ENCODE measurements at regions not wholly inside any gene's neighbourhood (a gene's known extent, or its start where the extent isn't known, plus 50 kb on each side); places are given as distances from the start of the nearest gene placed in this dataset.
"Not testable (repeated sequence)": the region's sequence is repeated elsewhere in the genome, so short reads cannot be mapped to it uniquely, and the experiment has no call there.

DNA sequence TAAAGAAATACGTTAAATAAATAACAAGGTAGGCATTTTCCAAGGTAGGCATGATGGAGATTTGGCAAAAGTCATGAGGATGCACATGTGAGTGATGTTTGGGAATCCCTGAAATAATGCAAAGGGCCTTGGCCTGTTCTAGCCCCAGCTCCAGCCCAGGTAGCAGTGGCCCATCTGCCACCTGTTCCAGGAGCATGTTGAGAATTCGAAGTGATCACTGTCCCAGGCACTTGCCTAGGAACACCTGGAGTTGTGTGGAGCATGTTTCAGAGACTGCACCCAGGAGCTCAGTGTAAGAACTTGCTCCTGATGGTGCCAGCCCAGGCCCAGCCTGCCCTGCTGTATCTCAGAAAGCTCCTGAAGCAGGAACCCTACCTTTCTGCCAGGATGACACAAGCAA lies 201.4 kb downstream of the NPIPB11 start:
- H3K27ac ChIP-seq; H3K27me3 ChIP-seq; H3K9me3 ChIP-seq; DNase-seq; H3K4me1 ChIP-seq; H3K36me3 ChIP-seq (ENCODE audit: low read depth, missing control alignments); intact Hi-C loops (cut with DNase I; ENCODE audit: low total_unique reads); H3K4me3 ChIP-seq: not testable (repeated sequence)
- WGBS, 2 donors = 95 to 98% methylated on average over 2 of the region's 2 CpGs

- Histone ChIP-seq H3K27me3 (no peaks in the 10 kb centered on the region), H3K4me1 (peaks cover 10% of the 10 kb centered on the region), H3K36me3 (ENCODE audit: low read depth, missing control alignments) (no peaks in the 10 kb centered on the region), H3K27ac (no peak overlapping the region), H3K4me3 (no peak overlapping the region), H3K9me3 (no peaks in the 10 kb centered on the region)
- intact Hi-C loops (cut with DNase I; ENCODE audit: low total_unique reads) = no loop called here
- TF ChIP-seq CTCF (IDR thresholded peaks at IDR 0.05) (no peak), POLR2A (IDR thresholded peaks at IDR 0.05) (no peak)
- 87 to 88% methylated on average over 6 of the region's 6 CpGs for WGBS, 2 donors
- DNase-seq = no peak
These were observed 201.7 kb downstream of the NPIPB11 start for GRCh38 chr16:29204806-29205135.

DNA sequence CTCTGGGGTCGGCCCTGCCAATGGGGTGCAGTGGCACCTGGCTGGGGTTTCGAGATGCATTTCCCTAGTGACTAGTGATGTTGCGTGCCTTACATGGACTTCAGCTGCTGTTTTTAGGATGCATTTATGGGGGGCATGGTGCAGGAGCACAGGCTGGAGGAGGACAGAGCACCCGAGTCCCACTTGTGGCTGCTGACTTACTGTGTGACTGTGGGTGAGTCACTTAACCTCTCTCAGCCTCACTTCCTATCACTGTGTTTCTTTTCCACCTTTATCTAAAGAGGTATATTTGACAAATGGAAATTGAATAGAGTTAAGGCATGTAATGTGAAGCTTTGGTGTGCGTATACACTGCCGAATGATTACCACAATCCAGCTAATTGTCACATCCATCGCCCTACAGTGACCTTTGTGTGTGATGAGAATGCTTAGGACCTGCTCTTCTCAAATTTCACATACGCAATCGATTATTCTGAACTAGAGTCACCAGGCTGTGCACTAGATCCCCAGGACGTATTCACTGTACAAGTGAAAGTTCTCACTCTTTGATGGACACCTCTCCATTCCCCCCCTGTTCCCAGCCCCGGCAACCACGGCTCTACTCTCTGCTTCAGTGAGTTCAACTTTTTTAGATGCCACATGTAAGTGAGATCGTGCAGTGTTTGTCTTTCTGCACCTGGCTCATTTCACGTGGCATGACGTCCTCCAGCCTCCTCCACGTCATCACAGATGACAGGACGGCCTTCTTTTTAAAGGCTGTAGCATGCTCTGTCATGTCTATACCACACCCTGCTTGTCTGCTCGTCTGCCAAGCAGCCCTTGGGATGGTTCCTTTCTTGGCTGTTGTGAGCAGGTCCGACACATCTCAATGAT lies 202.3 kb downstream of the NPIPB11 start:
- intact Hi-C loops (cut with DNase I; ENCODE audit: low total_unique reads); DNase-seq; H3K27me3 ChIP-seq; H3K9me3 ChIP-seq; H3K4me3 ChIP-seq; H3K36me3 ChIP-seq (ENCODE audit: low read depth, missing control alignments); H3K27ac ChIP-seq: not testable (repeated sequence)
- H3K4me1 ChIP-seq = peaks cover 13% of the 10 kb centered on the region
- WGBS, 2 donors = 91 to 93% methylated on average over 15 to 19 of the region's 19 CpGs

GRCh38 chr16:29203046-29203932 lies 203.2 kb downstream of the NPIPB11 start:
- H3K27me3 ChIP-seq; H3K36me3 ChIP-seq (ENCODE audit: low read depth, missing control alignments); DNase-seq; H3K4me3 ChIP-seq; H3K9me3 ChIP-seq; intact Hi-C loops (cut with DNase I; ENCODE audit: low total_unique reads): not testable (repeated sequence)
- Histone ChIP-seq H3K27ac (peak overlapping the region in 1 of 2 donors; percentile 69), H3K4me1 (peaks cover 14% of the 10 kb centered on the region)
- 78 to 86% methylated on average over 22 to 30 of the region's 30 CpGs for WGBS, 2 donors

GRCh38 chr16:29202642-29203041 lies 203.9 kb downstream of the NPIPB11 start:
- DNase-seq; H3K36me3 ChIP-seq (ENCODE audit: low read depth, missing control alignments); H3K27me3 ChIP-seq; intact Hi-C loops (cut with DNase I; ENCODE audit: low total_unique reads); H3K9me3 ChIP-seq; H3K4me3 ChIP-seq: not testable (repeated sequence)
- 52 to 69% methylated on average over 9 to 10 of the region's 10 CpGs for WGBS, 2 donors
- H3K27ac ChIP-seq = peak overlapping the region in 1 of 2 donors; percentile 69
- peaks cover 14% of the 10 kb centered on the region for H3K4me1 ChIP-seq

GRCh38 chr16:29202025-29202632 lies 204.4 kb downstream of the NPIPB11 start:
- H3K9me3 ChIP-seq; H3K4me3 ChIP-seq; H3K27me3 ChIP-seq; H3K36me3 ChIP-seq (ENCODE audit: low read depth, missing control alignments); intact Hi-C loops (cut with DNase I; ENCODE audit: low total_unique reads): not testable (repeated sequence)
- DNase-seq = peak; percentile 54
- peaks cover 14% of the 10 kb centered on the region for H3K4me1 ChIP-seq
- 31 to 36% methylated on average over 5 to 8 of the region's 8 CpGs for WGBS, 2 donors
- H3K27ac ChIP-seq = peak overlapping the region in 1 of 2 donors; percentile 69

- intact Hi-C loops (cut with DNase I; ENCODE audit: low total_unique reads) = not testable (repeated sequence)
- H3K27ac ChIP-seq = peak overlapping the region in 1 of 2 donors; percentile 68
- peaks cover 14% of the 10 kb centered on the region for H3K4me1 ChIP-seq
These were observed 205.1 kb downstream of the NPIPB11 start for GRCh38 chr16:29201296-29202024.

GRCh38 chr16:29200681-29201080 lies 205.8 kb downstream of the NPIPB11 start:
- H3K36me3 ChIP-seq (ENCODE audit: low read depth, missing control alignments); DNase-seq; H3K4me3 ChIP-seq; H3K9me3 ChIP-seq; H3K27ac ChIP-seq; intact Hi-C loops (cut with DNase I; ENCODE audit: low total_unique reads); H3K27me3 ChIP-seq: not testable (repeated sequence)
- WGBS, 2 donors = 87 to 88% methylated on average over 9 of the region's 9 CpGs
- H3K4me1 ChIP-seq = peaks cover 14% of the 10 kb centered on the region

More at GRCh38 chr16:29201296-29202024, 205.1 kb downstream of the NPIPB11 start:
- not testable (repeated sequence) for H3K4me3 ChIP-seq; H3K36me3 ChIP-seq (ENCODE audit: low read depth, missing control alignments); H3K27me3 ChIP-seq; H3K9me3 ChIP-seq
- DNase-seq = peak; percentile 34
- WGBS, 2 donors = 43 to 56% methylated on average over 21 to 24 of the region's 25 CpGs

DNA sequence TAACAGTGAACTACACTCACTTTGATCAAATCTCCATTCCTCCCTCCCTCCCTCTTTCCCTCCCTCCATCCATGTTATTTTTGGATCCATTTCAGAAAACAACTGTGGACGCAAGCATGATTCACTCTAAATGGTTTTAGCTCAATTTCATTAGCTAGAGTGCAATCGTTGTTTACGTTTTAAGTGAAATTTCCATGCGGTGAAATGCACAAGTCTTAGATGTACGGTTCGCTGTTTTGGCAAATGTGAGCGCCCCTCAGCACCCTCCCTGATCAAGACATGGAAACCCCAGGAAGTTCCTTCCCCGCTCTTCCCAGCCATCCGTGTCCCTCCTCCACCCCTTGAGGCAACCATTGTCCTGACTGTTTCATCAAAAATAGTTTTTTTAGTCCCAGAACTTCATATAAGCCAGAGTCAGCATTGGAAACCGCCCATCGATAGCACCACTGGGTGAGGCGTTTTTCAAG lies 206.3 kb downstream of the NPIPB11 start:
- H3K9me3 ChIP-seq; intact Hi-C loops (cut with DNase I; ENCODE audit: low total_unique reads); H3K27me3 ChIP-seq; H3K4me3 ChIP-seq; H3K36me3 ChIP-seq (ENCODE audit: low read depth, missing control alignments): not testable (repeated sequence)
- WGBS, 2 donors = 52 to 74% methylated on average over 12 of the region's 12 CpGs
- DNase-seq = peak; percentile 19
- H3K27ac ChIP-seq = peak overlapping the region in 1 of 2 donors; percentile 70
- H3K4me1 ChIP-seq = peaks cover 14% of the 10 kb centered on the region

GRCh38 chr16:29199626-29200025 lies 206.9 kb downstream of the NPIPB11 start:
- H3K27ac ChIP-seq = peak overlapping the region; percentile 18 to 70
- DNase-seq; H3K9me3 ChIP-seq; H3K4me3 ChIP-seq; H3K36me3 ChIP-seq (ENCODE audit: low read depth, missing control alignments); intact Hi-C loops (cut with DNase I; ENCODE audit: low total_unique reads); H3K27me3 ChIP-seq: not testable (repeated sequence)
- WGBS, 2 donors = 60 to 67% methylated on average over 15 of the region's 15 CpGs
- peaks cover 14% of the 10 kb centered on the region for H3K4me1 ChIP-seq

Data from testis (tissue), 2 donors.